OCI-LY3 (cell line): ENCODE measurements at regions not wholly inside any gene's neighbourhood (a gene's known extent, or its start where the extent isn't known, plus 50 kb on each side); places are given as distances from the start of the nearest gene placed in this dataset.

Source experiments
- H2AFZ ChIP-seq: fragments of 200-600, 300-600 bp; shearing (Covaris generic); 2 replicates; pipeline ENCODE4 v1.6.0; 2014; ENCODE audit warnings: antibody characterized with exemption, low read depth, low read length
- H3K27ac ChIP-seq: fragments of 200-600, 300-600 bp; sonication (generic); 2 replicates; pipeline ENCODE4 v1.5.1; 2014; ENCODE audit warnings: mild to moderate bottlenecking, low read length, moderate library complexity, mixed read lengths
- H3K27me3 ChIP-seq: fragments of 200-600, 300-600 bp; sonication (generic); 2 replicates; pipeline ENCODE4 v1.6.1; 2014; ENCODE audit warnings: low read depth, low read length, mixed read lengths
- H3K36me3 ChIP-seq: fragments of 200-600, 300-600 bp; sonication (generic); replicated peaks from 2 replicates; pipeline ENCODE3; 2014; ENCODE audit warnings: low read depth, low read length, mixed read lengths
- H3K4me1 ChIP-seq: fragments of 300-600, 200-600 bp; sonication (generic); 2 replicates; pipeline ENCODE4 v1.6.1; 2014; ENCODE audit warnings: low read length, mixed read lengths
- H3K4me2 ChIP-seq: fragments of 200-600, 300-600 bp; sonication (generic); 2 replicates; pipeline ENCODE4 v1.6.1; 2014; ENCODE audit warnings: low read length, mixed read lengths
- H3K4me3 ChIP-seq: fragments of 300-600, 200-600 bp; sonication (generic); 2 replicates; pipeline ENCODE4 v1.5.1; 2014; ENCODE audit warnings: antibody characterized with exemption, mild to moderate bottlenecking, low read length, moderate library complexity
- H3K79me2 ChIP-seq: fragments of 300-600, 200-600 bp; shearing (Covaris generic); 2 replicates; pipeline ENCODE4 v1.6.1; 2014; ENCODE audit warnings: mild to moderate bottlenecking, low read length, mixed read lengths
- H3K9ac ChIP-seq: fragments of 300-600, 200-600 bp; shearing (Covaris generic); 2 replicates; pipeline ENCODE4 v1.6.0; 2014; ENCODE audit warnings: mild to moderate bottlenecking, low read length, moderate library complexity
- H3K9me3 ChIP-seq: fragments of 200-600, 300-600 bp; shearing (Covaris generic); 2 replicates; pipeline ENCODE4 v1.6.1; 2014; ENCODE audit warnings: low read length, mixed read lengths; ENCODE audit not compliant: insufficient read depth
- H4K20me1 ChIP-seq: fragments of 200-600, 300-600 bp; sonication (generic); 2 replicates; pipeline ENCODE4 v1.6.1; 2016; ENCODE audit warnings: low read length, mixed read lengths; ENCODE audit not compliant: insufficient read depth
- EZH2phosphoT487 ChIP-seq: fragments of 200-600 bp; shearing (Covaris generic); IDR thresholded peaks from 2 replicates; pipeline ENCODE4 v1.6.1; 2018; ENCODE audit warnings: antibody characterized with exemption, mixed run types, low read depth
- TF ChIP-seq, protein P1 (sequence below): fragments of 200-600, 300-600 bp; sonication (generic); IDR thresholded peaks from 2 replicates; pipeline ENCODE4 v1.5.1; 2014; ENCODE audit warnings: antibody characterized with exemption, low read length, low read depth

DNA sequence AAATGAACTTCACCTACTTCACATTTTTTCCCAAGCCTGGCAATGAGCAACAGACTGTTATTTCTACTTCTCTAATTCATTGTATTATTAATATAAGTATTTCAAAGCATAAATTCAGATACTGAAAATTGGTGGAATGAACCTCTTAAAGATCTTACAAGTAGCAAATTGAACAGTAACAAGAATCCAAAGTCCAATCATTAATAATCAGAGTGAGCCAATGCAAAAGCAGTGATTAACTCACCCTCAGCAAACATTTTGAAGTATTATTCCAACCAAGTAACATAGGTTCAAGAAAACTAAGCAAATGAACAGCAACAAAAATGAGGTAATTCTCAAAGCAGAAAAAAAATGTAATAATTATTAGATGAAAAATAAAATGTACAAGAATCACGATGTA lies 288.1 kb upstream of the ZC3H15 start:
- H3K4me3 ChIP-seq, result no peak overlapping the region
- TF ChIP-seq, protein P1, sequence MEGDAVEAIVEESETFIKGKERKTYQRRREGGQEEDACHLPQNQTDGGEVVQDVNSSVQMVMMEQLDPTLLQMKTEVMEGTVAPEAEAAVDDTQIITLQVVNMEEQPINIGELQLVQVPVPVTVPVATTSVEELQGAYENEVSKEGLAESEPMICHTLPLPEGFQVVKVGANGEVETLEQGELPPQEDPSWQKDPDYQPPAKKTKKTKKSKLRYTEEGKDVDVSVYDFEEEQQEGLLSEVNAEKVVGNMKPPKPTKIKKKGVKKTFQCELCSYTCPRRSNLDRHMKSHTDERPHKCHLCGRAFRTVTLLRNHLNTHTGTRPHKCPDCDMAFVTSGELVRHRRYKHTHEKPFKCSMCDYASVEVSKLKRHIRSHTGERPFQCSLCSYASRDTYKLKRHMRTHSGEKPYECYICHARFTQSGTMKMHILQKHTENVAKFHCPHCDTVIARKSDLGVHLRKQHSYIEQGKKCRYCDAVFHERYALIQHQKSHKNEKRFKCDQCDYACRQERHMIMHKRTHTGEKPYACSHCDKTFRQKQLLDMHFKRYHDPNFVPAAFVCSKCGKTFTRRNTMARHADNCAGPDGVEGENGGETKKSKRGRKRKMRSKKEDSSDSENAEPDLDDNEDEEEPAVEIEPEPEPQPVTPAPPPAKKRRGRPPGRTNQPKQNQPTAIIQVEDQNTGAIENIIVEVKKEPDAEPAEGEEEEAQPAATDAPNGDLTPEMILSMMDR, result no peak
- no peak for TF ChIP-seq EZH2phosphoT487
- H3K27me3 ChIP-seq, result no peaks in the 10 kb centered on the region
- H3K36me3 ChIP-seq, result no peaks in the 10 kb centered on the region
- no peak overlapping the region for H3K9ac ChIP-seq
- H2AFZ ChIP-seq, result no peak overlapping the region
- H3K9me3 ChIP-seq, result no peaks in the 10 kb centered on the region
- no peak overlapping the region for H3K27ac ChIP-seq
- H3K79me2 ChIP-seq, result no peaks in the 10 kb centered on the region
- H3K4me2 ChIP-seq, result no peak overlapping the region
- H4K20me1 ChIP-seq, result no peaks in the 10 kb centered on the region
- H3K4me1 ChIP-seq, result no peaks in the 10 kb centered on the region

GRCh38 chr2:186199029-186199428 lies 287.0 kb upstream of the ZC3H15 start:
- TF ChIP-seq, protein P1, result no peak
- TF ChIP-seq EZH2phosphoT487, result no peak
- Histone ChIP-seq H4K20me1 (no peaks in the 10 kb centered on the region), H3K4me2 (no peak overlapping the region), H3K4me1 (no peaks in the 10 kb centered on the region), H3K27me3 (no peaks in the 10 kb centered on the region), H3K27ac (no peak overlapping the region), H3K36me3 (no peaks in the 10 kb centered on the region), H3K9me3 (no peaks in the 10 kb centered on the region), H3K4me3 (no peak overlapping the region), H3K79me2 (no peaks in the 10 kb centered on the region), H2AFZ (no peak overlapping the region), H3K9ac (no peak overlapping the region)

- Histone ChIP-seq H3K4me1 (peaks cover 13% of the 10 kb centered on the region), H3K4me2 (no peak overlapping the region), H4K20me1 (no peaks in the 10 kb centered on the region), H3K27me3 (no peaks in the 10 kb centered on the region), H3K36me3 (no peaks in the 10 kb centered on the region), H3K9me3 (no peaks in the 10 kb centered on the region), H3K79me2 (no peaks in the 10 kb centered on the region), H3K4me3 (no peak overlapping the region), H2AFZ (no peak overlapping the region), H3K9ac (no peak overlapping the region), H3K27ac (no peak overlapping the region)
- TF ChIP-seq EZH2phosphoT487, result no peak
- TF ChIP-seq, protein P1, result no peak
These were observed 284.7 kb upstream of the ZC3H15 start for GRCh38 chr2:186201371-186201770.

DNA sequence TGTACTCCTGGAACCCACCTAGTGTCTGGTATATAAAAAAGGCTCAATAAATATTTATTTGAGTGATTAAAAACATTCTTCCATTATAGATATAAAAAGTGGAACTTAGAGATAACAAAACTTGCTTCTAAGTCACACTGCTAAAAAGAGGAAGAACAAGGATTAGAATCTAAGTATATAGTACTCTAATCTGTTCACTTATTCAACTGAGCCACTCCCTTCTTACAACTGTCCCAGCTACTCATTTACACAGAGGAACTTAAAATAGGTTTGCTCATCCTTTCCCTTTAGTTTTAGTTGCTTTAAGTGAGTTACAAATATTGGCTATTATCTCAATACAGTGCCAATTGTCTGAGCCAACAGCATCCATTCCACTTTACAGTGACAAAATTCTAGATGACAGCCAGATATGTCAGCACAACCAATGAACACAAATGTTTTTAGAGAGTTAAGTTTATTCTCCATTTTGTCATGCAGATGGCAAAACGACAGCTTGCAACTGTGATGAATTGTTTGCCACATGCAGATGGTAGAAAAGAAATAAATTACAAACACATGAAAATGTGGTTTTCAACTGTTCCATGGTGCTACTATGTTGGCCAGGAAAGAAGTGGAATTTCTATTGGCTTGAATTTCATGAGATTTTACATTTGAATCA lies 280.7 kb upstream of the ZC3H15 start:
- Histone ChIP-seq H3K27ac (peak overlapping the region; percentile 5; the same call in 1 of the 2 replicates), H4K20me1 (no peaks in the 10 kb centered on the region), H3K79me2 (no peaks in the 10 kb centered on the region), H3K4me3 (no peak overlapping the region), H3K27me3 (no peaks in the 10 kb centered on the region), H2AFZ (no peak overlapping the region), H3K4me1 (peaks cover 13% of the 10 kb centered on the region), H3K4me2 (peak overlapping the region; percentile 42), H3K9me3 (no peaks in the 10 kb centered on the region), H3K36me3 (no peaks in the 10 kb centered on the region), H3K9ac (no peak overlapping the region)
- TF ChIP-seq, protein P1, result no peak
